Loucy (cell line): ENCODE measurements at regions not wholly inside any gene's neighbourhood (a gene's known extent, or its start where the extent isn't known, plus 50 kb on each side); places are given as distances from the start of the nearest gene placed in this dataset.

Experiments
- H2AFZ ChIP-seq: fragments of 200-600 bp; sonication (generic); 2 replicates; pipeline ENCODE4 v1.6.0; 2016; ENCODE audit warnings: antibody characterized with exemption, mild to moderate bottlenecking, low read length, moderate library complexity
- H3F3A ChIP-seq: fragments of 200-600 bp; 2 replicates; pipeline ENCODE4 v1.6.0; 2016; ENCODE audit warnings: antibody characterized with exemption, low read depth, mild to moderate bottlenecking
- H3K27me3 ChIP-seq: fragments of 200-600 bp; sonication (generic); 2 replicates; pipeline ENCODE4 v1.6.1; 2014; ENCODE audit warnings: low read length, mild to moderate bottlenecking; ENCODE audit not compliant: insufficient read depth, poor library complexity, severe bottlenecking
- H3K36me3 ChIP-seq: fragments of 200-600 bp; sonication (generic); 2 replicates; pipeline ENCODE4 v1.6.1; 2016; ENCODE audit warnings: low read length; ENCODE audit not compliant: insufficient read depth
- H3K4me1 ChIP-seq: fragments of 200-600 bp; sonication (generic); 2 replicates; pipeline ENCODE4 v1.5.1; 2014; ENCODE audit warnings: low read length, mild to moderate bottlenecking; ENCODE audit not compliant: insufficient read depth, poor library complexity, severe bottlenecking
- H3K4me2 ChIP-seq: fragments of 200-600 bp; sonication (generic); 2 replicates; pipeline ENCODE4 v1.6.0; 2014; ENCODE audit warnings: antibody characterized with exemption, low read length, low read depth, mild to moderate bottlenecking; ENCODE audit not compliant: poor library complexity, severe bottlenecking
- H3K4me3 ChIP-seq: fragments of 200-600 bp; sonication (generic); 2 replicates; pipeline ENCODE4 v1.5.1; 2014; ENCODE audit warnings: low read length, mild to moderate bottlenecking, mixed read lengths; ENCODE audit not compliant: poor library complexity, severe bottlenecking
- H3K79me2 ChIP-seq: fragments of 200-600 bp; sonication (generic); 2 replicates; pipeline ENCODE4 v1.6.1; 2014; ENCODE audit warnings: low read length; ENCODE audit not compliant: insufficient read depth
- H3K9ac ChIP-seq: fragments of 200-600 bp; sonication (generic); 2 replicates; pipeline ENCODE4 v1.6.0; 2014; ENCODE audit warnings: mild to moderate bottlenecking, low read depth, low read length, moderate library complexity; ENCODE audit not compliant: poor library complexity, severe bottlenecking
- H3K9me2 ChIP-seq: fragments of 200-600 bp; sonication (generic); replicated peaks from 2 replicates; pipeline ENCODE4 v1.6.1; 2016; ENCODE audit warnings: low read depth, low read length, mixed read lengths
- H3K9me3 ChIP-seq: fragments of 200-600 bp; sonication (generic); 2 replicates; pipeline ENCODE4 v1.6.1; 2014; ENCODE audit warnings: mild to moderate bottlenecking, antibody characterized with exemption, low read length, low read depth; ENCODE audit not compliant: insufficient read depth
- H4K20me1 ChIP-seq: fragments of 200-600 bp; sonication (generic); 2 replicates; pipeline ENCODE4 v1.6.0; 2014; ENCODE audit warnings: antibody characterized with exemption, low read length, mild to moderate bottlenecking; ENCODE audit not compliant: insufficient read depth, poor library complexity, severe bottlenecking
- EZH2phosphoT487 ChIP-seq: fragments of 200-600 bp; IDR thresholded peaks from 2 replicates; pipeline ENCODE4 v1.6.1; 2018; ENCODE audit warnings: antibody characterized with exemption, mild to moderate bottlenecking, moderate library complexity, borderline replicate concordance
- TF ChIP-seq, protein P1 (sequence below): fragments of 200-600 bp; sonication (generic); conservative IDR thresholded peaks from 2 replicates; pipeline ENCODE4 v1.5.1; 2014; ENCODE audit warnings: mild to moderate bottlenecking, antibody characterized with exemption, low read length

- no peaks in the 10 kb centered on the region for H3K79me2 ChIP-seq
- H3K4me1 ChIP-seq = peaks cover 3% of the 10 kb centered on the region
- no peaks in the 10 kb centered on the region for H4K20me1 ChIP-seq
- no peak overlapping the region for H3K4me2 ChIP-seq
- H3K9me2 ChIP-seq = no peaks in the 10 kb centered on the region
- 0 out of 2 replicates have a peak, but pooled peaks cover 6% of the 10 kb centered on the region for H3K9me3 ChIP-seq
- no peak overlapping the region for H3K4me3 ChIP-seq
- H3F3A ChIP-seq = no peaks in the 10 kb centered on the region
- no peaks in the 10 kb centered on the region for H3K27me3 ChIP-seq
- no peak overlapping the region for H3K9ac ChIP-seq
- H3K36me3 ChIP-seq = no peaks in the 10 kb centered on the region
- TF ChIP-seq, protein P1, sequence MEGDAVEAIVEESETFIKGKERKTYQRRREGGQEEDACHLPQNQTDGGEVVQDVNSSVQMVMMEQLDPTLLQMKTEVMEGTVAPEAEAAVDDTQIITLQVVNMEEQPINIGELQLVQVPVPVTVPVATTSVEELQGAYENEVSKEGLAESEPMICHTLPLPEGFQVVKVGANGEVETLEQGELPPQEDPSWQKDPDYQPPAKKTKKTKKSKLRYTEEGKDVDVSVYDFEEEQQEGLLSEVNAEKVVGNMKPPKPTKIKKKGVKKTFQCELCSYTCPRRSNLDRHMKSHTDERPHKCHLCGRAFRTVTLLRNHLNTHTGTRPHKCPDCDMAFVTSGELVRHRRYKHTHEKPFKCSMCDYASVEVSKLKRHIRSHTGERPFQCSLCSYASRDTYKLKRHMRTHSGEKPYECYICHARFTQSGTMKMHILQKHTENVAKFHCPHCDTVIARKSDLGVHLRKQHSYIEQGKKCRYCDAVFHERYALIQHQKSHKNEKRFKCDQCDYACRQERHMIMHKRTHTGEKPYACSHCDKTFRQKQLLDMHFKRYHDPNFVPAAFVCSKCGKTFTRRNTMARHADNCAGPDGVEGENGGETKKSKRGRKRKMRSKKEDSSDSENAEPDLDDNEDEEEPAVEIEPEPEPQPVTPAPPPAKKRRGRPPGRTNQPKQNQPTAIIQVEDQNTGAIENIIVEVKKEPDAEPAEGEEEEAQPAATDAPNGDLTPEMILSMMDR = no peak
- no peak for TF ChIP-seq EZH2phosphoT487
- H2AFZ ChIP-seq = no peak overlapping the region
Observed at GRCh38 chr17:62180772-62181171, 115.7 kb upstream of the MED13 start.

DNA sequence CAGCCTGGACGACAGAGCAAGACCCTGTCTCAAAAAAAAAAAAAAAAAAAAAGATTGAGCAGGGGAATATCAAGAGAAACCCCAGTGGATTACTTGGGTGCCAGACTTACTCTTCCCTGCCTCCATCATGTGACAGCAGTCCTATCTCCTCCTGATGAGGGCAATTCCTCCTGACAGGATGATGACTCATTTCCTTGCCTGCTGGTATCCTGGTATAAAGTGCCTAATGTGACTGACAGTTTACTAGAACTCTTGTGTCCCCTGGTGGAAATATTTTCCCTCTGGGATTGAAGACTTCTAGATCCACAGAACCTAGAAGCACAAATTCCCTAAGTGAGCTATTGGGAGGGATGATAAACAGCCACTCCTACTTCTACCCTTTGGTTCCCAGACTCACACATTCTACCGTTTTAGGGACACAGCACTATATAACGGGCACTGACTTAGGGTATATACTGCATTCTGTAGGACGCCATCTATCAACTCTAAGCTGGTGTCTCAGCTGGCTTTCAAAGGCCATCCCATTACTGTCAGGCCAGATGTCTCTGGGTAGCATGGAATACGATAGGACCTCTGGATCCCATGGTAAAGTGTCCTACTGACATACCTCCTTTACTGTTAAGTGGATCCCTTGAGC lies 114.6 kb upstream of the MED13 start:
- Histone ChIP-seq H3K4me2 (no peak overlapping the region), H3K4me3 (no peak overlapping the region), H3F3A (no peaks in the 10 kb centered on the region), H3K9me2 (no peaks in the 10 kb centered on the region), H3K9me3 (0 out of 2 replicates have a peak, but pooled peaks cover 6% of the 10 kb centered on the region), H3K9ac (no peak overlapping the region), H3K4me1 (peaks cover 3% of the 10 kb centered on the region), H3K27me3 (no peaks in the 10 kb centered on the region), H2AFZ (no peak overlapping the region), H4K20me1 (no peaks in the 10 kb centered on the region), H3K36me3 (no peaks in the 10 kb centered on the region), H3K79me2 (no peaks in the 10 kb centered on the region)
- no peak for TF ChIP-seq EZH2phosphoT487
- TF ChIP-seq, protein P1 = no peak

- H3K27me3 ChIP-seq = no peaks in the 10 kb centered on the region
- 0 out of 2 replicates have a peak, but pooled peaks cover 6% of the 10 kb centered on the region for H3K9me3 ChIP-seq
- H3K79me2 ChIP-seq = no peaks in the 10 kb centered on the region
- no peaks in the 10 kb centered on the region for H3F3A ChIP-seq
- no peak overlapping the region for H3K4me3 ChIP-seq
- TF ChIP-seq EZH2phosphoT487 = no peak
- TF ChIP-seq, protein P1 = no peak
- no peaks in the 10 kb centered on the region for H4K20me1 ChIP-seq
- H2AFZ ChIP-seq = no peak overlapping the region
- peaks cover 3% of the 10 kb centered on the region for H3K4me1 ChIP-seq
- H3K36me3 ChIP-seq = no peaks in the 10 kb centered on the region
- H3K9ac ChIP-seq = no peak overlapping the region
- no peak overlapping the region for H3K4me2 ChIP-seq
- no peaks in the 10 kb centered on the region for H3K9me2 ChIP-seq
Observed at GRCh38 chr17:62178579-62178978, 113.5 kb upstream of the MED13 start.
